BJ (cell line): ENCODE measurements at regions not wholly inside any gene's neighbourhood (a gene's known extent, or its start where the extent isn't known, plus 50 kb on each side); places are given as distances from the start of the nearest gene placed in this dataset.

Experiments
- CTCF ChIA-PET: fragments of 350-600 bp; formaldehyde crosslinking; extraction: SDS; loops from one replicate; lab custom pipeline; 2021; ENCODE audit warnings: antibody characterized with exemption, inconsistent platforms; lab: Yijun Ruan, JAX
- POLR2A ChIA-PET: fragments of 300-600 bp; sonication (Branson Sonifier 250); formaldehyde crosslinking; extraction: SDS; loops from one replicate; lab custom pipeline; 2021; ENCODE audit warnings: antibody characterized with exemption; lab: Charles Lee
- DNase-seq: peaks from one replicate; pipeline ENCODE4 v3.0.0-alpha.2; 2011; ENCODE audit warnings: low read depth
- H3K27me3 ChIP-seq: 2 replicates; pipeline ENCODE4 v1.6.0; 2011; ENCODE audit warnings: low read length; ENCODE audit not compliant: control insufficient read depth, insufficient read depth
- H3K36me3 ChIP-seq: 2 replicates; pipeline ENCODE4 v1.5.1; 2011; ENCODE audit warnings: low read length; ENCODE audit not compliant: control insufficient read depth, insufficient read depth
- H3K4me3 ChIP-seq: 2 replicates; pipeline ENCODE4 v1.5.1; 2011; ENCODE audit warnings: low read depth, mild to moderate bottlenecking, control low read depth, low read length
- CTCF ChIP-seq: IDR thresholded peaks from 2 replicates; pipeline ENCODE4 v1.5.1; 2011; ENCODE audit warnings: low read depth, mild to moderate bottlenecking, control low read depth, inconsistent platforms, low read length, moderate library complexity; ENCODE audit not compliant: insufficient read depth

DNA sequence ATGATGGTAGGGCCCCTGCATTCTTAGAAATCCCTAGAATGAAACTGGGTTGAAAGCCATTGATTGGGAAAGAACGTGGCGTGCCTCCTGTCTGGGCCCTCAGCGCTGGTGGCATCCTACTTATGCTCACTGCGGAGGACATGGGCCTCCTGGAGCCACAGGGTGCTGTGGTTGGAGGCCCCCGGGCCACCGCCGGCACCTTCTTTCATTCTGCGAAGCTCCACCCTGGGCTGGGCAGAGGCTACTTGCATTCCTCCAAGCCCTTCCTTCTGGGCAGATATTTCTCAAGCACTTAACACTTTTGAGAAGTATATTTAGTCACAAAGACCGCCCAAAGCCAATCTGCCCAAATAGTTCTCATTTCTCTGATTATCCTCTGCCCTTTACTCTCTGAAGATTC, 311.9 kb downstream of the MYCN start:
- H3K36me3 ChIP-seq = no peaks in the 10 kb centered on the region
- CTCF ChIA-PET = no interaction called here
- POLR2A ChIA-PET = no interaction called here
- TF ChIP-seq CTCF = no peak
- H3K27me3 ChIP-seq = no peaks in the 10 kb centered on the region
- DNase-seq = no peak
- no peak overlapping the region for H3K4me3 ChIP-seq

- DNase-seq = no peak
- H3K27me3 ChIP-seq = no peaks in the 10 kb centered on the region
- H3K4me3 ChIP-seq = no peak overlapping the region
- TF ChIP-seq CTCF = no peak
- POLR2A ChIA-PET = no interaction called here
- H3K36me3 ChIP-seq = no peaks in the 10 kb centered on the region
- CTCF ChIA-PET = no interaction called here
Observed at GRCh38 chr2:16251511-16252225, 311.3 kb downstream of the MYCN start.

GRCh38 chr2:16250886-16251285, 310.5 kb downstream of the MYCN start:
- no peaks in the 10 kb centered on the region for H3K36me3 ChIP-seq
- H3K4me3 ChIP-seq = no peak overlapping the region
- no peak for DNase-seq

DNA sequence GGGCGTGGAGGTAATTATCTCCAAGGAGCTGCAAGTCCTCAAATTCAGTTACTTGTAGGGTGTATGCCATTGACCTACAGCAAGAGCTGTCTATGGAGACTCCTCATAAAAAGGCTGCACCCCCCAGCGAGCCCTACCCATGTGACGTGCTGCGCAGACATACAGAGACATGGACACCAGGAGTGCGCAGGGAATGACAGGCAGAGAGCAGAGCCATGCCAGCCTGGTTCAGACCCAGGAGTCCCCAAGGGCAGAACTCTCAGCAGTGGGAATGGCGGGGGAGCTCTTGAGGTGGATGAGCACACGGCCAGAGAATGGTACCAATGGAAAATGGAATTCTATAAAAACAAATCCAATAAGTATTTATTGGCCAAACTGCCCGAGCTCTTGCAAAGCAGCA, 310.1 kb downstream of the MYCN start:
- ChIA-PET CTCF (no interaction called here), POLR2A (no interaction called here)
- TF ChIP-seq CTCF = no peak

More at GRCh38 chr2:16250886-16251285, 310.5 kb downstream of the MYCN start:
- ChIA-PET POLR2A (no interaction called here), CTCF (no interaction called here)
- TF ChIP-seq CTCF = no peak
- H3K27me3 ChIP-seq = no peaks in the 10 kb centered on the region

DNA sequence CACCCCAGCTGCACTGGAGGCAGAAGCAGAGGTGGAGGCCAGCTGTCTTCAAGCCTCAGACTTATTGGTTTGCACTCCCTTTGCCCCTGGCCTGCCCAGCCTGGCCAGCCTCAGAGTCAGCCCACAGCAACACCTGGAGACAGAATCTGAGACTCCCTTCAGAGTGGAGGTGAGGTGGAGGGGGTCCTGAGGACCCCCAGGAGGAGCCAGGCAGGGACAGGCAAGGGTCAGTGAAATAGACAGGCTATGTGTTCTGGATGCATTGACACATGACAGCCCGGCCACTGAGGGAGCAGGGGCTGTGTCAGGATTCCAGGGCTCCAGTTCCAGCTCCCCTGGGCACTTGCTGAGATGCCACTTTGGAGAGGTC, 309.7 kb downstream of the MYCN start:
- CTCF ChIA-PET = no interaction called here
- POLR2A ChIA-PET = no interaction called here
- no peaks in the 10 kb centered on the region for H3K36me3 ChIP-seq
- TF ChIP-seq CTCF = no peak
- H3K4me3 ChIP-seq = no peak overlapping the region
- no peak for DNase-seq
- no peaks in the 10 kb centered on the region for H3K27me3 ChIP-seq

More for the DNA sequence above, 310.1 kb downstream of the MYCN start:
- H3K4me3 ChIP-seq = no peak overlapping the region
- no peak for DNase-seq
- no peaks in the 10 kb centered on the region for H3K36me3 ChIP-seq
- H3K27me3 ChIP-seq = no peaks in the 10 kb centered on the region
